HUES48 (cell line): ENCODE measurements at regions not wholly inside any gene's neighbourhood (a gene's known extent, or its start where the extent isn't known, plus 50 kb on each side); places are given as distances from the start of the nearest gene placed in this dataset.

Experiments used
- H3K27ac ChIP-seq: one replicate; pipeline ENCODE4 v1.7.0; 2013; ENCODE audit warnings: low read depth, low read length, inconsistent platforms
- H3K27me3 ChIP-seq: 2 replicates; pipeline ENCODE4 v1.6.1; 2013; ENCODE audit warnings: mild to moderate bottlenecking, low read length; ENCODE audit not compliant: control insufficient read depth, insufficient read depth
- H3K36me3 ChIP-seq: 2 replicates; pipeline ENCODE4 v1.6.1; 2013; ENCODE audit warnings: low read length; ENCODE audit not compliant: control insufficient read depth, insufficient read depth
- H3K4me1 ChIP-seq: 2 replicates; pipeline ENCODE4 v1.6.1; 2013; ENCODE audit warnings: mild to moderate bottlenecking, low read length; ENCODE audit not compliant: control insufficient read depth, insufficient read depth
- H3K4me3 ChIP-seq: 2 replicates; pipeline ENCODE4 v1.5.1; 2013; ENCODE audit warnings: mild to moderate bottlenecking, low read depth, low read length
- H3K9ac ChIP-seq: 2 replicates; pipeline ENCODE4 v1.6.1; 2013; ENCODE audit warnings: mild to moderate bottlenecking, low read depth, low read length, moderate library complexity
- H3K9me3 ChIP-seq: 2 replicates; pipeline ENCODE4 v1.6.1; 2013; ENCODE audit warnings: low read length; ENCODE audit not compliant: control insufficient read depth, insufficient read depth

GRCh38 chr7:115883629-115884028 lies 146.9 kb downstream of the TFEC start:
- Histone ChIP-seq H3K36me3 (no peaks in the 10 kb centered on the region), H3K27ac (no peak overlapping the region), H3K27me3 (no peaks in the 10 kb centered on the region), H3K4me1 (no peaks in the 10 kb centered on the region), H3K9me3 (no peaks in the 10 kb centered on the region), H3K4me3 (no peak overlapping the region), H3K9ac (no peak overlapping the region)

GRCh38 chr7:115881476-115881875 lies 149.1 kb downstream of the TFEC start:
- Histone ChIP-seq H3K9ac (no peak overlapping the region), H3K27me3 (no peaks in the 10 kb centered on the region), H3K4me3 (no peak overlapping the region), H3K36me3 (no peaks in the 10 kb centered on the region), H3K27ac (no peak overlapping the region), H3K4me1 (no peaks in the 10 kb centered on the region), H3K9me3 (no peaks in the 10 kb centered on the region)

GRCh38 chr7:115879171-115879570 lies 151.4 kb downstream of the TFEC start:
- no peak overlapping the region for H3K4me3 ChIP-seq
- H3K27ac ChIP-seq, result no peak overlapping the region
- H3K9ac ChIP-seq, result no peak overlapping the region
- no peaks in the 10 kb centered on the region for H3K27me3 ChIP-seq
- H3K4me1 ChIP-seq, result no peaks in the 10 kb centered on the region
- H3K36me3 ChIP-seq, result no peaks in the 10 kb centered on the region
- H3K9me3 ChIP-seq, result no peaks in the 10 kb centered on the region

- no peaks in the 10 kb centered on the region for H3K9me3 ChIP-seq
- no peaks in the 10 kb centered on the region for H3K27me3 ChIP-seq
- H3K4me1 ChIP-seq, result no peaks in the 10 kb centered on the region
- H3K36me3 ChIP-seq, result no peaks in the 10 kb centered on the region
- H3K4me3 ChIP-seq, result no peak overlapping the region
- H3K27ac ChIP-seq, result no peak overlapping the region
- H3K9ac ChIP-seq, result no peak overlapping the region
These were observed 160.8 kb downstream of the TFEC start for GRCh38 chr7:115869801-115870200.

GRCh38 chr7:115869190-115869589 lies 161.4 kb downstream of the TFEC start:
- no peaks in the 10 kb centered on the region for H3K36me3 ChIP-seq
- no peaks in the 10 kb centered on the region for H3K27me3 ChIP-seq

GRCh38 chr7:115868369-115868768 lies 162.2 kb downstream of the TFEC start:
- no peaks in the 10 kb centered on the region for H3K36me3 ChIP-seq
- no peaks in the 10 kb centered on the region for H3K4me1 ChIP-seq
- H3K9me3 ChIP-seq, result no peaks in the 10 kb centered on the region
- H3K9ac ChIP-seq, result no peak overlapping the region
- no peak overlapping the region for H3K27ac ChIP-seq
- H3K27me3 ChIP-seq, result no peaks in the 10 kb centered on the region
- H3K4me3 ChIP-seq, result no peak overlapping the region

More at GRCh38 chr7:115869190-115869589, 161.4 kb downstream of the TFEC start:
- Histone ChIP-seq H3K9ac (no peak overlapping the region), H3K9me3 (no peaks in the 10 kb centered on the region), H3K27ac (no peak overlapping the region), H3K4me3 (no peak overlapping the region), H3K4me1 (no peaks in the 10 kb centered on the region)

GRCh38 chr7:115864082-115864481 lies 166.5 kb downstream of the TFEC start:
- Histone ChIP-seq H3K9me3 (no peaks in the 10 kb centered on the region), H3K9ac (no peak overlapping the region), H3K27me3 (no peaks in the 10 kb centered on the region), H3K36me3 (no peaks in the 10 kb centered on the region), H3K4me1 (no peaks in the 10 kb centered on the region), H3K27ac (no peak overlapping the region), H3K4me3 (no peak overlapping the region)

GRCh38 chr7:115851291-115851690 lies 179.3 kb downstream of the TFEC start:
- no peak overlapping the region for H3K4me3 ChIP-seq
- no peaks in the 10 kb centered on the region for H3K9me3 ChIP-seq
- no peaks in the 10 kb centered on the region for H3K27me3 ChIP-seq
- no peak overlapping the region for H3K27ac ChIP-seq
- H3K4me1 ChIP-seq, result no peaks in the 10 kb centered on the region
- no peaks in the 10 kb centered on the region for H3K36me3 ChIP-seq
- H3K9ac ChIP-seq, result no peak overlapping the region

GRCh38 chr7:115850774-115851173 lies 179.8 kb downstream of the TFEC start:
- no peaks in the 10 kb centered on the region for H3K36me3 ChIP-seq
- H3K9me3 ChIP-seq, result no peaks in the 10 kb centered on the region
- no peak overlapping the region for H3K9ac ChIP-seq
- no peak overlapping the region for H3K4me3 ChIP-seq
- no peaks in the 10 kb centered on the region for H3K27me3 ChIP-seq
- no peak overlapping the region for H3K27ac ChIP-seq
- H3K4me1 ChIP-seq, result no peaks in the 10 kb centered on the region

- no peaks in the 10 kb centered on the region for H3K4me1 ChIP-seq
- H3K4me3 ChIP-seq, result no peak overlapping the region
- H3K9me3 ChIP-seq, result no peaks in the 10 kb centered on the region
- no peak overlapping the region for H3K27ac ChIP-seq
- no peaks in the 10 kb centered on the region for H3K36me3 ChIP-seq
- no peaks in the 10 kb centered on the region for H3K27me3 ChIP-seq
- no peak overlapping the region for H3K9ac ChIP-seq
These were observed 185.7 kb downstream of the TFEC start for GRCh38 chr7:115844857-115845256.

- Histone ChIP-seq H3K9me3 (no peaks in the 10 kb centered on the region), H3K36me3 (no peaks in the 10 kb centered on the region), H3K9ac (no peak overlapping the region), H3K4me1 (no peaks in the 10 kb centered on the region), H3K27ac (no peak overlapping the region), H3K27me3 (no peaks in the 10 kb centered on the region), H3K4me3 (no peak overlapping the region)
These were observed 189.9 kb downstream of the TFEC start for GRCh38 chr7:115840702-115841101.

- H3K4me3 ChIP-seq, result no peak overlapping the region
- H3K27me3 ChIP-seq, result no peaks in the 10 kb centered on the region
- no peaks in the 10 kb centered on the region for H3K9me3 ChIP-seq
- H3K9ac ChIP-seq, result no peak overlapping the region
- no peaks in the 10 kb centered on the region for H3K4me1 ChIP-seq
- no peak overlapping the region for H3K27ac ChIP-seq
- no peaks in the 10 kb centered on the region for H3K36me3 ChIP-seq
These were observed 191.7 kb downstream of the TFEC start for GRCh38 chr7:115838829-115839228.
